ENCODE measurements at regions not wholly inside any gene's neighbourhood (a gene's known extent, or its start where the extent isn't known, plus 50 kb on each side); places are given as distances from the start of the nearest gene placed in this dataset.
"Not testable (repeated sequence)": the region's sequence is repeated elsewhere in the genome, so short reads cannot be mapped to it uniquely, and the experiment has no call there.

GRCh38 chr2:143844986-143845385 lies 674.9 kb downstream of the ZEB2 start:
- TF ChIP-seq CTCF (conservative IDR thresholded peaks at IDR 0.05), result no peak
- no peak overlapping the region for H3K27ac ChIP-seq

GRCh38 chr2:143843686-143844085 lies 676.2 kb downstream of the ZEB2 start:
- TF ChIP-seq CTCF (conservative IDR thresholded peaks at IDR 0.05), result no peak
- H3K27ac ChIP-seq, result no peak overlapping the region

- TF ChIP-seq CTCF (conservative IDR thresholded peaks at IDR 0.05), result no peak
- H3K27ac ChIP-seq, result no peak overlapping the region
These were observed 677.1 kb downstream of the ZEB2 start for GRCh38 chr2:143842836-143843235.

GRCh38 chr2:143841935-143842334 lies 678.0 kb downstream of the ZEB2 start:
- TF ChIP-seq CTCF (conservative IDR thresholded peaks at IDR 0.05), result no peak
- no peak overlapping the region for H3K27ac ChIP-seq

- TF ChIP-seq CTCF (conservative IDR thresholded peaks at IDR 0.05), result no peak
- no peak overlapping the region for H3K27ac ChIP-seq
These were observed 679.3 kb downstream of the ZEB2 start for GRCh38 chr2:143840601-143841000.

GRCh38 chr2:143840194-143840593 lies 679.7 kb downstream of the ZEB2 start:
- TF ChIP-seq CTCF (conservative IDR thresholded peaks at IDR 0.05), result no peak
- H3K27ac ChIP-seq, result no peak overlapping the region

- TF ChIP-seq CTCF (conservative IDR thresholded peaks at IDR 0.05), result no peak
- H3K27ac ChIP-seq, result no peak overlapping the region
These were observed 680.5 kb downstream of the ZEB2 start for GRCh38 chr2:143839456-143839855.

- not testable (repeated sequence) for H3K27ac ChIP-seq
These were observed 682.9 kb downstream of the ZEB2 start for GRCh38 chr2:143837055-143837454.

All from VCaP (cell line).